ENCODE measurements at regions not wholly inside any gene's neighbourhood (a gene's known extent, or its start where the extent isn't known, plus 50 kb on each side); places are given as distances from the start of the nearest gene placed in this dataset.

GRCh38 chr2:215712219-215712868 is 276.5 kb upstream of the FN1 start:
- ChIA-PET RAD21 (ENCODE audit: unreplicated experiment) (no interaction called here), SMC1A (ENCODE audit: uncharacterized antibody, unreplicated experiment) (interaction anchor here (0.7 to 1.4 kb wide), 2 partner anchors 14 to 335 kb away, joined by 3 to 5 read pairs; no protein-coding TSS in a partner anchor), CTCF (interaction anchor here (0.5 to 1.1 kb wide), 4 partner anchors 8 to 72 kb away, joined by 3 read pairs; no protein-coding TSS in a partner anchor), POLR2A (no interaction called here)
- no peaks in the 10 kb centered on the region for H3K27me3 ChIP-seq (replicated peaks in 1 of 2; ENCODE audit: control insufficient read depth in 2 of 2, insufficient read depth in 2 of 2, low read length in 1 of 2)
- no peaks in the 10 kb centered on the region for H3K9me3 ChIP-seq (replicated peaks; ENCODE audit: control insufficient read depth, insufficient read depth, low read length)
- H3K4me3 ChIP-seq: no peak overlapping the region
- H3K36me3 ChIP-seq (ENCODE audit: control insufficient read depth in 2 of 2, insufficient read depth in 2 of 2, low read length in 1 of 2): no peaks in the 10 kb centered on the region
- FAIRE-seq: no peak
- no peak for DNase-seq (ENCODE audit: low read depth, low spot score)
- H3K9ac ChIP-seq (ENCODE audit: control insufficient read depth, insufficient read depth, low read length): no peak overlapping the region
- H2AFZ ChIP-seq (ENCODE audit: control insufficient read depth, low read depth, low read length): no peak overlapping the region
- no peak for TF ChIP-seq IKZF2 (IDR thresholded peaks at IDR 0.05)
- no peak for TF ChIP-seq SMC3 (IDR thresholded peaks at IDR 0.05; ENCODE audit: borderline replicate concordance, low read length)
- no peaks in the 10 kb centered on the region for H3K4me1 ChIP-seq (ENCODE audit: control insufficient read depth, insufficient read depth, low read length)
- no peak overlapping the region for H3K4me2 ChIP-seq (ENCODE audit: control insufficient read depth, insufficient read depth)
- no peaks in the 10 kb centered on the region for H4K20me1 ChIP-seq (ENCODE audit: control insufficient read depth, insufficient read depth)
- intact Hi-C loops (cut with micrococcal nuclease; ENCODE audit: unreplicated experiment): no loop called here
- no peak overlapping the region for H3K27ac ChIP-seq (ENCODE audit: control insufficient read depth, insufficient read depth)
- WGBS (ENCODE audit: insufficient coverage, insufficient replicate concordance, low lambda C conversion rate, missing lambda C conversion rate): 0% methylated on average over 3 of the region's 3 CpGs
- in situ Hi-C loops (cut with MboI): no loop called here
- no TSS peak for BruUV-seq (replicated peaks)
- H3K79me2 ChIP-seq (ENCODE audit: control insufficient read depth, insufficient read depth, low read length): no peaks in the 10 kb centered on the region
- ATAC-seq: no peak

GRCh38 chr2:215711471-215712034 is 275.7 kb upstream of the FN1 start:
- no peak for FAIRE-seq
- Histone ChIP-seq H3K9ac (ENCODE audit: control insufficient read depth, insufficient read depth, low read length) (no peak overlapping the region), H3K27me3 (replicated peaks in 1 of 2; ENCODE audit: control insufficient read depth in 2 of 2, insufficient read depth in 2 of 2, low read length in 1 of 2) (no peaks in the 10 kb centered on the region), H4K20me1 (ENCODE audit: control insufficient read depth, insufficient read depth) (no peaks in the 10 kb centered on the region), H3K4me1 (ENCODE audit: control insufficient read depth, insufficient read depth, low read length) (no peaks in the 10 kb centered on the region), H3K79me2 (ENCODE audit: control insufficient read depth, insufficient read depth, low read length) (no peaks in the 10 kb centered on the region), H3K27ac (ENCODE audit: control insufficient read depth, insufficient read depth) (no peak overlapping the region), H3K9me3 (replicated peaks; ENCODE audit: control insufficient read depth, insufficient read depth, low read length) (no peaks in the 10 kb centered on the region), H3K4me2 (ENCODE audit: control insufficient read depth, insufficient read depth) (no peak overlapping the region), H3K36me3 (ENCODE audit: control insufficient read depth in 2 of 2, insufficient read depth in 2 of 2, low read length in 1 of 2) (no peaks in the 10 kb centered on the region), H2AFZ (ENCODE audit: control insufficient read depth, low read depth, low read length) (no peak overlapping the region), H3K4me3 (no peak overlapping the region)
- POLR2A ChIA-PET: interaction anchor here (1.1 kb wide), 1 partner anchor 18 kb away, joined by 3 read pairs; no protein-coding TSS in a partner anchor
- in situ Hi-C loops (cut with MboI): no loop called here
- intact Hi-C loops (cut with micrococcal nuclease; ENCODE audit: unreplicated experiment): no loop called here
- no peak for ATAC-seq
- SMC1A ChIA-PET (ENCODE audit: uncharacterized antibody, unreplicated experiment): interaction anchor here (0.9 kb wide), 1 partner anchor 8 kb away, joined by 3 read pairs; no protein-coding TSS in a partner anchor
- RAD21 ChIA-PET (ENCODE audit: unreplicated experiment): interaction anchor here (1.3 kb wide), 1 partner anchor 18 kb away, joined by 5 read pairs; no protein-coding TSS in a partner anchor
- no peak for DNase-seq (ENCODE audit: low read depth, low spot score)
- 29% methylated on average over 2 of the region's 2 CpGs for WGBS (ENCODE audit: insufficient coverage, insufficient replicate concordance, low lambda C conversion rate, missing lambda C conversion rate)
- BruUV-seq (replicated peaks): no TSS peak
- CTCF ChIA-PET: interaction anchor here (0.6 to 1.1 kb wide), 4 partner anchors 9 to 180 kb away, joined by 3 read pairs; no protein-coding TSS in a partner anchor
- TF ChIP-seq EZH2 (IDR thresholded peaks at IDR 0.05; ENCODE audit: borderline replicate concordance, control insufficient read depth, low read depth, low read length): no peak
- no peak for TF ChIP-seq CUX1 (IDR thresholded peaks at IDR 0.05; ENCODE audit: insufficient replicate concordance, low read depth, low read length)
- no peak for TF ChIP-seq SREBF2 (IDR thresholded peaks at IDR 0.05; ENCODE audit: low read length)
- no peak for TF ChIP-seq E2F4 (IDR thresholded peaks at IDR 0.05; ENCODE audit: low read depth, low read length)
- TF ChIP-seq TARDBP (IDR thresholded peaks at IDR 0.05; ENCODE audit: borderline replicate concordance): no peak
- TF ChIP-seq JUNB (IDR thresholded peaks at IDR 0.05): no peak
- no peak for TF ChIP-seq SMAD1 (IDR thresholded peaks at IDR 0.05; ENCODE audit: low read depth, partially characterized antibody)
- no peak for TF ChIP-seq ASH2L (IDR thresholded peaks at IDR 0.05; ENCODE audit: borderline replicate concordance, low read depth)
